Colonic mucosa (tissue), 4 donors: ENCODE measurements at regions not wholly inside any gene's neighbourhood (a gene's known extent, or its start where the extent isn't known, plus 50 kb on each side); places are given as distances from the start of the nearest gene placed in this dataset.

Source experiments
- DNase-seq: peaks from one replicate; pipeline ENCODE4 v3.0.0-alpha.2; 2020
- H3K27ac ChIP-seq: fragments of 200-600 bp; one replicate; pipeline ENCODE4 v1.8.0; 2021
- H3K27me3 ChIP-seq: fragments of 200-600 bp; one replicate; pipeline ENCODE4 v1.8.0; 2021
- H3K36me3 ChIP-seq: fragments of 200-600 bp; one replicate; pipeline ENCODE4 v1.8.0; 2021
- H3K4me1 ChIP-seq: fragments of 200-600 bp; one replicate; pipeline ENCODE4 v1.8.0; 2021; ENCODE audit warnings: mild to moderate bottlenecking
- H3K4me3 ChIP-seq: fragments of 200-600 bp; one replicate; pipeline ENCODE4 v1.8.0; 2021
- H3K9ac ChIP-seq, 2 donors: one replicate each; pipeline ENCODE4 v1.7.0; 2013; ENCODE audit warnings: control low read depth in 2 of 2, low read depth in 2 of 2, low read length in 2 of 2
- H3K9me3 ChIP-seq: fragments of 200-600 bp; one replicate; pipeline ENCODE4 v1.8.0; 2021
- intact Hi-C: fragments of 100-400 bp; cut with DNase I; formaldehyde crosslinking; loops from one replicate; pipeline ENCODE4 v1.14.1; 2022
- TF ChIP-seq, protein P1 (sequence below): fragments of 200-600 bp; IDR thresholded peaks from one replicate; pipeline ENCODE4 v1.8.0; 2022; ENCODE audit warnings: antibody characterized with exemption, mild to moderate bottlenecking
- donor health status: healthy.
- donor health status: DM: no; HTN: no; CAD: no.
- donor health status: DM: no; HTN: no; CAD: no.

DNA sequence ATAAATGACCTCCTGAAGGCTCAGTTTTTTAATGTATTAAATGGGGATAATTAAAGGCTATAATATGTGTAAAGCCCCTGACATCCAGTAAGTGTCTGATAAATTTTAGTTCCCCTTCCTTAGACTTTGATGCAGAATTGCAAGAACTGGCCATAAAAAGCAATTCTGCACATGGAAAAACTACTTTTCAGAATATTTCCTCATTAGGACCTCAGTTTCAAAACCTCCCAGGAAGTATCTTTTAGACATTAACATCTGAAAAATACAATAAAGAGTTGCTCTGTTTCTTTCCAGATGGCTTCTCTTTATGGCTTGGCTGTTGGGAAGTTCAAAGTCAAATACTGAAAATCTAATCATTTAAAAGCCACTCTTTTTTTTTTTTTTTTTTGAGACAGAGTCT lies 106.3 kb upstream of the ZNF217 start:
- Histone ChIP-seq H3K27me3 (no peaks in the 10 kb centered on the region), H3K27ac (no peak overlapping the region)
- TF ChIP-seq, protein P1, sequence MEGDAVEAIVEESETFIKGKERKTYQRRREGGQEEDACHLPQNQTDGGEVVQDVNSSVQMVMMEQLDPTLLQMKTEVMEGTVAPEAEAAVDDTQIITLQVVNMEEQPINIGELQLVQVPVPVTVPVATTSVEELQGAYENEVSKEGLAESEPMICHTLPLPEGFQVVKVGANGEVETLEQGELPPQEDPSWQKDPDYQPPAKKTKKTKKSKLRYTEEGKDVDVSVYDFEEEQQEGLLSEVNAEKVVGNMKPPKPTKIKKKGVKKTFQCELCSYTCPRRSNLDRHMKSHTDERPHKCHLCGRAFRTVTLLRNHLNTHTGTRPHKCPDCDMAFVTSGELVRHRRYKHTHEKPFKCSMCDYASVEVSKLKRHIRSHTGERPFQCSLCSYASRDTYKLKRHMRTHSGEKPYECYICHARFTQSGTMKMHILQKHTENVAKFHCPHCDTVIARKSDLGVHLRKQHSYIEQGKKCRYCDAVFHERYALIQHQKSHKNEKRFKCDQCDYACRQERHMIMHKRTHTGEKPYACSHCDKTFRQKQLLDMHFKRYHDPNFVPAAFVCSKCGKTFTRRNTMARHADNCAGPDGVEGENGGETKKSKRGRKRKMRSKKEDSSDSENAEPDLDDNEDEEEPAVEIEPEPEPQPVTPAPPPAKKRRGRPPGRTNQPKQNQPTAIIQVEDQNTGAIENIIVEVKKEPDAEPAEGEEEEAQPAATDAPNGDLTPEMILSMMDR: no peak

DNA sequence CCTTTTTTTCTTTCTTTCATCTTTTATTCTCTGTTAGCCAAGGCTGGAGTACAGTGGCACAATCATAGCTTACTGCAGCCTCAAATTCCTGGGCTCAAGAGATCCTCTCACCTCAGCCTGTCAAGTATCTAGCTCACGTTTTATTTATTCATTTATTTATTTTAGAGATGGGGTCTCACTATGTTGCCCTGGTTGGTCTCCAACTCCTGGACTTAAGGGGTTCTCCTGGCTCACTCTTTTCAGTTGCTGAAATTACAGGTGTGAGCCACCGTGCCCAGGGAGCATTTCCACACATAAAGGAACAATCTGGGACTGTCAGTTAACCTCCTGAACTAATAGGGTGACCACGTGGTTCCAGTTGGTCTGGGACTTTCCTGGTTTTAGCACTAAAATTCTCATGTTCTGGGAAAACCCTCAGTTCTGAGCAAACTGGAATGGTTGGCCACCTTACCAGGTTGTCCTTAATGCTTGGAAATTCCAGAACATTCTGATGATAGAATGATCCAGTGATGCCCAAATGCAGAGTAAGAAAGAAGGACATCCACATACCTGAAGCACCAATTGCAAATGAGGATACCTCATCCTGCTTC lies 105.5 kb upstream of the ZNF217 start:
- Histone ChIP-seq H3K9me3 (no peaks in the 10 kb centered on the region), H3K9ac (no peak overlapping the region), H3K4me1 (no peaks in the 10 kb centered on the region), H3K27ac (no peak overlapping the region), H3K27me3 (no peaks in the 10 kb centered on the region), H3K4me3 (no peak overlapping the region), H3K36me3 (no peaks in the 10 kb centered on the region)
- TF ChIP-seq, protein P1: no peak
- DNase-seq: no peak
- intact Hi-C loops: no loop called here

More for the DNA sequence above, 106.3 kb upstream of the ZNF217 start:
- no peak overlapping the region for H3K9ac ChIP-seq
- no peaks in the 10 kb centered on the region for H3K9me3 ChIP-seq
- H3K4me3 ChIP-seq: no peak overlapping the region
- H3K4me1 ChIP-seq: no peaks in the 10 kb centered on the region
- DNase-seq: no peak
- H3K36me3 ChIP-seq: no peaks in the 10 kb centered on the region
- intact Hi-C loops: no loop called here

DNA sequence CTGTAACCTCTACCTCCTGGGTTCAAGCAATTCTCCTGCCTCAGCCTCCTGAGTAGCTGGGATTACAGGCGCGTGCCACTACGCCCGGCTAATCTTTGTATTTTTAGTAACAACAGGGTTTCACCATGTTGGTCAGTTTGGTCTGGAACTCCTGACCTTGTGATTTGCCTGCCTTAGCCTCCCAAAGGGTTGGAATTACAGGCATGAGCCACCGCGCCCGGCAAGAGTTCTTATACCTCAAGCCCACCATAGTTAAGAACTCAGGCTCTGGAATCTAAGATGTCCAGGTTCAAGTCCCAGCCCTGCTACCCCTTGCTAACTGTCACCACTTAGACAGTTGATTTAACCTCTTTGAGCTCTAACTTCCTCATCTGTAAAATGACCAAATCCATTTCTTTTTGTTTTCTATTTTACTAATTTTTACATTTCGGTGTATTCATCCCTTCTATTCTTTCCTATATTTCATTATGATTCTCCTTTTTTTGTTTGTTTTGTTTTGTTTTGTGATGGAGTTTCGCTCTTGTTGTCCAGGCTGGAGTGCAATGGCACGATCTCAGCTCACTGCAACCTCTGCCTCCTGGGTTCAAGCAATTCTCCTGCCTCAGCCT lies 104.8 kb upstream of the ZNF217 start:
- H3K36me3 ChIP-seq: no peaks in the 10 kb centered on the region
- no peak overlapping the region for H3K4me3 ChIP-seq
- H3K27me3 ChIP-seq: no peaks in the 10 kb centered on the region
- H3K9ac ChIP-seq: no peak overlapping the region
- H3K4me1 ChIP-seq: no peaks in the 10 kb centered on the region
- no peak overlapping the region for H3K27ac ChIP-seq
- TF ChIP-seq, protein P1: no peak
- H3K9me3 ChIP-seq: no peaks in the 10 kb centered on the region
- intact Hi-C loops: no loop called here
- DNase-seq: no peak

DNA sequence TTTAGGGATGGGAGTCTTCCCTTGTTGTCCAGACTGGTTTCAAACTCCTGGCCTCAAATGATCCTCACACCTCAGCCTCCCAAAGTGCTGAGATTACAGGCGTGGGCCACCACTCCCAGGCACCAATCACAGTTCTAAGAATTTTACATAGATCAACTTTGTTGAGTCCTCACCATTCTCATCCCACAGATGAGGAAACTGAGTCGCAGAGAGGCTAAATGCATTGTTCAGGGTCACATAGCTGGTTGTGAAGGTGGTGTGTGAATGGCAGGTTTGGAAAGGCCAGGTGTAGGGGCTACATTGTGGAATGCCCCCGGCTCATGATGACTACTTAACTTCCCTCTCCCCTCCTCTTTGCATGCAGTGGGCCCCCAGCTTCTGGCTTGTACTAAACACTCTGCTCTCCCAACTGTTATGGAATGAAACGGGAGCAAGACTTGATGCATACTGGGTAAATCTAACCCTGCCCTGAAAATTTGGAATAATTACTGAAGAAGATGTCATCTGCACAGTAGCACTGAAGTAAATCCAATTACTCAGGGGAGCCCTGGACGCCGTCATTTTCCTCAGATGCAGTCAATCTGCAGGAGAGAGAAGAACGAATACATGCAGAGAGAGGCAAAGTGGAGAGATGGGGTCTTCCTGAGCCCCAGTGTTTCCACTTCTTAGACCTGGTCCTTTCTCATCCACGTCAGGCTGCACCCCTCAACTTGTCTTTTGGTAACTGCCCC lies 102.3 kb upstream of the ZNF217 start:
- no peaks in the 10 kb centered on the region for H3K9me3 ChIP-seq
- DNase-seq: no peak
- no peaks in the 10 kb centered on the region for H3K36me3 ChIP-seq
- TF ChIP-seq, protein P1: no peak
- H3K9ac ChIP-seq: no peak overlapping the region
- no peaks in the 10 kb centered on the region for H3K27me3 ChIP-seq
- intact Hi-C loops: no loop called here
- no peaks in the 10 kb centered on the region for H3K4me1 ChIP-seq
- no peak overlapping the region for H3K4me3 ChIP-seq
- H3K27ac ChIP-seq: no peak overlapping the region

DNA sequence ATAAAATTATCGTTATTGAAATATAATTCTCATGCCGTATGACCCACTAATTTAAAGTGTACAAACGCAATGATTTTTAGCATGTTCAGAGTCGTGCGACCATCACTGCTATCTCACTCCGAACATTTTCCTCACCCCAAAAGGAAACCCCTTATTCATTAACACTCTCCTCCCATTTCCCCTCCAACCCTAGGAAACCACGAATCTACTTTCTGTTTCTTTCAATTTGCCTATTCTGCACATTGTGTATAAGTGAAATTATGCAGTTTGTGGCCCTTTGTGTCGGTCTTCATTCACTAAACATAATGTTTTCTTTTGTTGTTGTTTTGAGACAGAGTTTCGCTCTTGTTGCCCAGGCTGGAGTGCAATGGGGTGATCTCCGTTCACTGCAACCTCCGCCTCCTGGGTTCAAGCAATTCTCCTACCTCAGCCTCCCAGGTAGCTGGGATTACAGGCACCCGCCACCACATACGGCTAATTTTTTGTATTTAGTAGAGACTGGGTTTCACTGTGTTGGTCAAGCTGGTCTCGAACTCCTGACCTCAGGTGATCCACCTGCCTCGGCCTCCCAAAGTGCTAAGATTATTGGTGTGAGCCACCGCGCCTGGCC lies 99.7 kb upstream of the ZNF217 start:
- Histone ChIP-seq H3K27ac (no peak overlapping the region), H3K9ac (no peak overlapping the region), H3K27me3 (no peaks in the 10 kb centered on the region), H3K9me3 (no peaks in the 10 kb centered on the region), H3K4me3 (no peak overlapping the region), H3K36me3 (no peaks in the 10 kb centered on the region), H3K4me1 (no peaks in the 10 kb centered on the region)
- TF ChIP-seq, protein P1: no peak
- intact Hi-C loops: no loop called here
- DNase-seq: no peak
